ENCODE measurements at regions not wholly inside any gene's neighbourhood (a gene's known extent, or its start where the extent isn't known, plus 50 kb on each side); places are given as distances from the start of the nearest gene placed in this dataset.

- H3K27ac ChIP-seq (ENCODE audit: low read depth) = no peak overlapping the region
- no peaks in the 10 kb centered on the region for H3K27me3 ChIP-seq (ENCODE audit: insufficient read depth)
- Mint-ChIP-seq H3K36me3 (ENCODE audit: low read depth) (no peaks in the 10 kb centered on the region), H3K27ac (no peak overlapping the region), H3K4me1 (no peaks in the 10 kb centered on the region), H3K9me3 (no peaks in the 10 kb centered on the region), H3K27me3 (ENCODE audit: insufficient read depth, low read depth, poor library complexity) (peaks cover 2% of the 10 kb centered on the region), H3K4me3 (no peak overlapping the region)
- no peak overlapping the region for H3K4me3 ChIP-seq
- no peak overlapping the region for H3K4me2 ChIP-seq
- no peaks in the 10 kb centered on the region for H3K79me2 ChIP-seq (replicated peaks; ENCODE audit: insufficient read depth)
- H3K4me1 ChIP-seq (ENCODE audit: insufficient read depth) = no peaks in the 10 kb centered on the region
- no peaks in the 10 kb centered on the region for H4K20me1 ChIP-seq (replicated peaks; ENCODE audit: insufficient read depth)
- DNase-seq (ENCODE audit: low spot score) (no peak), ATAC-seq (no peak)
- peaks cover 29% of the 10 kb centered on the region; the same call in 1 of the 2 replicates for H3K9me2 ChIP-seq (ENCODE audit: insufficient read depth)
- TF ChIP-seq STAT1 (IDR thresholded peaks at IDR 0.05; ENCODE audit: unreplicated experiment) (no peak), CTCF (conservative IDR thresholded peaks at IDR 0.05; ENCODE audit: low read depth in 2 of 2) (no peak), ZNF331 (CRISPR knock-in tag; IDR thresholded peaks at IDR 0.05; ENCODE audit: low read depth) (no peak), ETS1 (IDR thresholded peaks at IDR 0.05) (no peak), NANOG (IDR thresholded peaks at IDR 0.05; ENCODE audit: borderline replicate concordance) (no peak)
- H2AFZ ChIP-seq = no peak overlapping the region
- H3F3A ChIP-seq (replicated peaks; ENCODE audit: low read depth) = no peaks in the 10 kb centered on the region
- no peaks in the 10 kb centered on the region for H3K36me3 ChIP-seq (ENCODE audit: insufficient read depth)
Observed at GRCh38 chr13:74838096-74838495, 643.9 kb downstream of the TBC1D4 start.

GRCh38 chr13:74836628-74837027, 645.3 kb downstream of the TBC1D4 start:
- H2AFZ ChIP-seq = no peak overlapping the region
- H3K4me2 ChIP-seq = no peak overlapping the region
- ATAC-seq (no peak), DNase-seq (ENCODE audit: low spot score) (no peak)
- Mint-ChIP-seq H3K27ac (no peak overlapping the region), H3K4me1 (no peaks in the 10 kb centered on the region), H3K4me3 (no peak overlapping the region), H3K9me3 (no peaks in the 10 kb centered on the region), H3K27me3 (ENCODE audit: insufficient read depth, low read depth, poor library complexity) (no peaks in the 10 kb centered on the region), H3K36me3 (ENCODE audit: low read depth) (no peaks in the 10 kb centered on the region)
- H3K4me1 ChIP-seq (ENCODE audit: insufficient read depth) = no peaks in the 10 kb centered on the region
- H3K27me3 ChIP-seq (ENCODE audit: insufficient read depth) = no peaks in the 10 kb centered on the region
- no peaks in the 10 kb centered on the region for H3F3A ChIP-seq (replicated peaks; ENCODE audit: low read depth)
- H3K4me3 ChIP-seq = no peak overlapping the region
- H4K20me1 ChIP-seq (replicated peaks; ENCODE audit: insufficient read depth) = no peaks in the 10 kb centered on the region
- H3K9me2 ChIP-seq (ENCODE audit: insufficient read depth) = peaks cover 29% of the 10 kb centered on the region; the same call in 1 of the 2 replicates
- H3K79me2 ChIP-seq (replicated peaks; ENCODE audit: insufficient read depth) = no peaks in the 10 kb centered on the region
- H3K27ac ChIP-seq (ENCODE audit: low read depth) = no peak overlapping the region
- no peaks in the 10 kb centered on the region for H3K36me3 ChIP-seq (ENCODE audit: insufficient read depth)
- TF ChIP-seq NANOG (IDR thresholded peaks at IDR 0.05; ENCODE audit: borderline replicate concordance) (no peak), STAT1 (IDR thresholded peaks at IDR 0.05; ENCODE audit: unreplicated experiment) (no peak), EZH2phosphoT487 (IDR thresholded peaks at IDR 0.05; ENCODE audit: unreplicated experiment) (no peak), CREB1 (CRISPR knock-in tag; IDR thresholded peaks at IDR 0.05; ENCODE audit: low read depth) (no peak), POLR2AphosphoS5 (IDR thresholded peaks at IDR 0.05; ENCODE audit: low read depth) (no peak)

- H3K27me3 ChIP-seq (ENCODE audit: insufficient read depth) = no peaks in the 10 kb centered on the region
- peaks cover 24% of the 10 kb centered on the region; the same call in 1 of the 2 replicates for H3K9me2 ChIP-seq (ENCODE audit: insufficient read depth)
- no peaks in the 10 kb centered on the region for H3F3A ChIP-seq (replicated peaks; ENCODE audit: low read depth)
- Mint-ChIP-seq H3K4me3 (no peak overlapping the region), H3K36me3 (ENCODE audit: low read depth) (no peaks in the 10 kb centered on the region), H3K27me3 (ENCODE audit: insufficient read depth, low read depth, poor library complexity) (no peaks in the 10 kb centered on the region), H3K27ac (no peak overlapping the region), H3K9me3 (no peaks in the 10 kb centered on the region), H3K4me1 (no peaks in the 10 kb centered on the region)
- no peak for DNase-seq (ENCODE audit: low spot score)
- H3K27ac ChIP-seq (ENCODE audit: low read depth) = no peak overlapping the region
- no peak overlapping the region for H3K4me3 ChIP-seq
- H3K79me2 ChIP-seq (replicated peaks; ENCODE audit: insufficient read depth) = no peaks in the 10 kb centered on the region
- H2AFZ ChIP-seq = no peak overlapping the region
- no peaks in the 10 kb centered on the region for H3K36me3 ChIP-seq (ENCODE audit: insufficient read depth)
- no peaks in the 10 kb centered on the region for H4K20me1 ChIP-seq (replicated peaks; ENCODE audit: insufficient read depth)
- no peak overlapping the region for H3K4me2 ChIP-seq
- ATAC-seq = no peak
- H3K4me1 ChIP-seq (ENCODE audit: insufficient read depth) = no peaks in the 10 kb centered on the region
- TF ChIP-seq JUNB (IDR thresholded peaks at IDR 0.05; ENCODE audit: unreplicated experiment) (no peak), POLR2AphosphoS5 (IDR thresholded peaks at IDR 0.05; ENCODE audit: low read depth) (no peak), NANOG (IDR thresholded peaks at IDR 0.05; ENCODE audit: borderline replicate concordance) (no peak), STAT1 (IDR thresholded peaks at IDR 0.05; ENCODE audit: unreplicated experiment) (no peak), CTCF (conservative IDR thresholded peaks at IDR 0.05; ENCODE audit: low read depth in 2 of 2) (no peak), REST (IDR thresholded peaks at IDR 0.05; ENCODE audit: unreplicated experiment) (no peak)
Observed at GRCh38 chr13:74835579-74835978, 646.4 kb downstream of the TBC1D4 start.
